HG02759 (cell line): ENCODE measurements at regions not wholly inside any gene's neighbourhood (a gene's known extent, or its start where the extent isn't known, plus 50 kb on each side); places are given as distances from the start of the nearest gene placed in this dataset.
"Not testable (repeated sequence)": the region's sequence is repeated elsewhere in the genome, so short reads cannot be mapped to it uniquely, and the experiment has no call there.

Experiments
- ATAC-seq: cut with Tn5 transposase; IDR thresholded peaks from one replicate; pipeline ENCODE4 v1.9.1; 2021; ENCODE audit warnings: mild to moderate bottlenecking, moderate library complexity; ENCODE audit not compliant: unreplicated experiment

GRCh38 chr2:75390169-75390568 is 170.6 kb downstream of the EVA1A start:
- ATAC-seq, result no peak

DNA sequence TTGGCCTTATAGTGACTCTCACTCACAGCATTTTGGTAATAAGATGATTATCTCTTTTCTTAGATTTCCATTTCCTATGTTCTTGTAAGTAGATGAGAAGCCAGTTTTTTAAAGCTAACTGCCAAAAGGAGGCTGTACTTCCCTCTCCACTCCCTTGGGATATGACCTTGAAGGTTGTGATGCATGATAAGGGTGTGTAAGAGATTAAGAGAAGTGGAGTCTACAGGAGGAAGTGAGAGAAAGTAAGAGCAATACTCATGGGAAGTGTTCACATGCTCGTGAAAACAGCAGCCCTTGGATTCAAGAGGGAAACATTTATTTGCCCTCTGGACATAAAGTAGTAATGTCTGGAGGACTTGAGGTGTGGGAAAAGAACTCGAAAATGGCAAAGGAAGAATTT is 171.5 kb downstream of the EVA1A start:
- ATAC-seq, result no peak

DNA sequence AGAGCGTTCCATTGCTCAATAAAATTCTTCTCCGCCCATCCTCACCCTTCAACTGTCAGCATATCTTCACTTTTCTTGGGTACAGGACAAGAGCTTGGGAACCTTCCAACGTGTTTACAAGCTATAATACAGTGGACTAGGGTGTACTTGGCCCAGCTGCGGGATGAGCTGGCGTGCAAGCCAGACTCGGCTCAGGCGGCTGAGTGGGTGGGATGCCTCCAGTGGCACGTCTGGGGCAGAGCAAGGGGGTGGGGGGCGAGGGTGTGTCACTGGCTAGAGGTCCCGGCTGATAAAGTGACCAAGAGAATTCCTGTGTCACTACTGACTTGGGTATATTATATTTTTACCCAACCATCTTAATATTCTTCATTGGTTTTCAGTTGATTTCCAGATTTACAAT is 179.7 kb downstream of the EVA1A start:
- ATAC-seq, result no peak

DNA sequence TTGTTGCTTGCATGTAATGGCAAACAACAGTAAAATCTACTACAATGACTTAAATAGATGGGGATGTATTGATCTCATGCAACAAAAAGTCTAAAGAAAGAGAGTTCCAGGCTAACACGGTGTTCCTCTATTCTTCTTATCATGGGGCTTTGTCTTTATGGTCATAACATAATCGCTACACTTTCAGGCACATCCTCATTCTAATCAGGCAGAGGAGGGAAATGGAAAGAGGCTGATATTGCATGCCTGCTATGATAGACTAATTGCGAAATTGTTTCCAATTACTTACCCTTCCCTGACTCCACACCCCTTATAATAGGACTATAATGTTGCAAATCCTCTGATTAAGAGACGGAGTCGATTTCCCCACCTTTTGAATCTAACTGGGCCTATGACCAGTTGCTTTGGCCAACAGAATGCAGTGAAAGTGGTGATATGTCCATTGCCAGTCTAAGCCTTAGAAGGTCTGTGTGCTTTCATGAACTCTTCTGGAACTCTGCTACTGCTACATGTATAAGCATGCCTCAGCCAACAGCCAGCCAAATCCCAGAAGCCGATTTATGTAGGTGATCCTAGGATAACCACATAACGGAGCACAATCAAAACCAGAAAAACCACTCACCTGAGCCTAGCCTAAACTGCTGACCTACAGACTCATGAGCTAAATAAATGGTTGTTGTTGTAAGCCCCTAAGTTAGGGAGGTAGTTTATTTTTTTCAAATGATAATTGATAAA is 180.3 kb upstream of the TACR1 start:
- no peak for ATAC-seq

GRCh38 chr2:75375646-75376582 is 176.6 kb upstream of the TACR1 start:
- no peak for ATAC-seq

- not testable (repeated sequence) for ATAC-seq
Measured at GRCh38 chr2:75374414-75374957, 175.2 kb upstream of the TACR1 start.

- no peak for ATAC-seq
Measured at GRCh38 chr2:75367401-75367800, 168.1 kb upstream of the TACR1 start.

- ATAC-seq, result no peak
Measured at GRCh38 chr2:75361486-75361885, 162.2 kb upstream of the TACR1 start.

DNA sequence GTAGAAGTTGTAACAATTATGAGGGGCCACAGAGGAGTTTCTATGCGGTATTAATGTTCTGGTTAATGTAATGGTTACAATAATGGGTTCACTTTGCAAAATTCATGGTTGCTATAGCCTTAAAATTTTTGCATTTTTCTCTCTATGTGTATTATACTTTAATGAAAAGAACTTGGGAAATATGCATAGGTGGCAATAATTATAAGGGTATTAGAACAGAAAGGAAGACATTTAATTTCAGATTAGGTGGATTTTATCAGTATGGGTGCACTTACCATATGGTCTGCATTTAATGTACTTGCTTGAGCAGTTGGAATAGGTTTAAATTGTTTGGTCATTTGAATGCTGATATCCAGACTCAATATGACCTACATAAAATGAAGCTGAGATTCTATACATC is 161.6 kb upstream of the TACR1 start:
- ATAC-seq, result no peak

GRCh38 chr2:75356865-75357264 is 157.5 kb upstream of the TACR1 start:
- ATAC-seq, result no peak

GRCh38 chr2:75353131-75353530 is 153.8 kb upstream of the TACR1 start:
- no peak for ATAC-seq

- no peak for ATAC-seq
Measured at GRCh38 chr2:75348307-75348706, 149.0 kb upstream of the TACR1 start.

GRCh38 chr2:75344146-75344545 is 144.8 kb upstream of the TACR1 start:
- no peak for ATAC-seq

GRCh38 chr2:75342504-75343175 is 143.3 kb upstream of the TACR1 start:
- ATAC-seq, result peak; percentile 68

DNA sequence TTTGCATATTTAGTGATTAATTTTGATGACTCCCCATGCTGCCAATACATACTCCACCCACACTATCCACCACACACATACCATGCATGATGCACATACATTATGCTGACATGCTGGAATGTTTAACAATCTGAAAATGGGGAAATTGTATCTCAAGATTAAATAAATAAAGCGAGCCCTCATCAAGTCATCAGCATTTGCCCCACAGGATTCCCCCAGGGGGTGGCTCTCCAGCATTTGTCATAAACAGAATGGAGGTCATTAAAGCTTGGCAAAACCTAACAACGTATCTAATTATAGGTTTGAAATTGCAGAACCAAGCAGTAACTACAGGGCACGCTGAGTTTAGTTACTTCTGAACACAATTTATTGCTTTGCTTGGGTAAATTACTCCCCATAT is 141.2 kb upstream of the TACR1 start:
- no peak for ATAC-seq

- no peak for ATAC-seq
Measured at GRCh38 chr2:75338461-75338860, 139.1 kb upstream of the TACR1 start.

GRCh38 chr2:75337619-75338018 is 138.3 kb upstream of the TACR1 start:
- no peak for ATAC-seq

DNA sequence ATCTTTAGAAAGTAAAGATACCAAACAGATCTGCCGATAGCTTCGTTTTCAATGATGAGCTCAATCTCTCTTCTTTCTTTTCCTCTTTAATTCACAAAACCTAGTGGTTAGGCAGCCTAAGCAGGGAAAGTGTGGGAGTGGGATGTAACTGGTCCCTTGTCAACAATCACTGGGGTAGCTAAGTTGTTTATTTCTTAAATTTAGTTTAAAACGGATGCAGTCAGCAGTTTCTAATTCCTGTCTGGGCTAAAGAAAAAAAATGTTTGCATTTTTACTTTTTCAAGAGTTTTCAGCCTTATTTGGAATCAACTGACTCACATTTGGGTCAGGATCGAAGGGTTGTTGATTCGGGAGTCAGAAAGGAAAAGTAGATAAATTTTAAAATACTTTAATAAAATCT is 137.7 kb upstream of the TACR1 start:
- no peak for ATAC-seq

DNA sequence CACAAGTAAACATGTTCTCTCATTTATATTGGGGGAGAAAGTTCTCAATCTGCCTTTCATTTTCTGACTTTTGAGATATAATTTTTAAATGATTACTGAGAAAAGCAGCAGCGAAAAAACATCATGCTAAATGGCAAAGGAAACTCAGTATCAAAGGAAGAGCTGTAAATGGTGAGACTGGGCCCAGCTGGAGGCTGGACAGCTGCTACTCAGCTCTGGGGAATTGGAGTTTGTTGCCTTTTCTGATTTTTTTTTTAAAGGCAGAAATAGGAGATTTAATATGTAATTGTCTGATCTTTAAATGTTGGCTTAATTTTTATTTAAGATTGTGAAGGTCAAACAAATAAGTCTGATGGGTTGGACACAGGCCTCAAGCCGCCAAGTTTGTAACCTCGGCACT is 137.1 kb upstream of the TACR1 start:
- ATAC-seq, result no peak

DNA sequence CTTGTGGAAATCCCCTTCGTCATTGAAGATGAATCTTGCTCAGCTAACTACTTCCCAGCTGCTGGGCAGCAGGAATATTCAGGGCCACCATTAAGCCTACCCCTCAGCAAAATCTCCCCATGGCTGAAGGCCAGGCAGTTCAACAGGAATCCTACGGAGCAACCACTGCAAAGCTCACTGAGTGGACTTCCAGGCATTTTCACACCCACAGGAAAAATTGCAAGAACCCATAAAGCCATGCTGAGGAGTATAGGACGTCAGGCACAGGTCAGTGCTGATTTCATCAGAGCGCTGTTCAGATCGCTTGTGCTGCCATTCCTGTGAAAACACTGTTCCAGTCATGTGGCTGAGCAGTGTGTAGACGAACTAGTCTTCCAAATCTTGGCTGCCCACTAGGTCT is 134.8 kb upstream of the TACR1 start:
- ATAC-seq, result no peak

DNA sequence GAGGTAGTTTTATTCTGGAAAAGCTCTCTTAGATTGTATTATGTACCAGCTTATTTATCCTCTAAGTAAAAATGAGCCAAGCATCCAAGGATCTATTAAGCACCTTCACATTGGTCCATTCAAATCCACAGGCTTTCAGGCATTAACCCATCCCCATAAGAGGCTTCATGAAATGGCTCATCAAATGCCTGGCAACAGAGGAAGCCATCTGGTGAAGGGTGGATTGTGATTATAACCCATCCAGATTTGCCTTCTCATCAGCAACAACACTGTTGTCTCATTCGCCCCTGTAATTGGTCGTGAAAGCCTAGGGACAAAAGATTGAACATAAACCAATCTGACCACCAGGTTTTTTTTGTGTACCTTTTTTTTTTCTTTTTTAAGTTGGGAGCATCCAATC is 134.3 kb upstream of the TACR1 start:
- ATAC-seq, result no peak
